ENCODE measurements at regions not wholly inside any gene's neighbourhood (a gene's known extent, or its start where the extent isn't known, plus 50 kb on each side); places are given as distances from the start of the nearest gene placed in this dataset.

DNA sequence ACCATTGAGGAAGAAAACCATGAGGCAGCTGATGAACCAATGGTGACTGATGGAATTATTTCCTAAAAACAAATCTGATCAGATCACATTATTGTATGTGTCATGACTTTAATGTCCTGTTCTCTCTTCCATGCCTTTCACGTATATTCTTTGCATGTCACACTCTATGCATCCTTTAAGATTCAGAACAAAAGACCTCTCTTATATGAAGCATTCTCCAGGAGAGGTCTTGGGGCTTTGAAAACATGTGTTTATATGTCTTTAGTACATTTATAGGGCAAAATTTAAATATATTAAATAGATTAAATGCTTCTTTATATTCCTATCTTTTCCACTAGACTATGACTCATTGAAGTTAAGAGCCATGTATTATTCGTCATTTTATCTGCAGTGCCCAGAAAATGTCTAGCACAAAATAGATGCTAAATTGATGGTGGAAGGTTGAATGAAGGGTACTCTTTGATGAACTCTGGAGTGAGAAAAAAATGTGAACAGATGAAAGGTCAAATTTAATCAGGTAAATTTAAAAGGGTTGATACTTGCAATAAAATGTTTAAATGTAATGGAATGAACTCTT lies 196.3 kb downstream of the PSAT1 start:
- DNase-seq (ENCODE audit: low spot score): no peak

DNA sequence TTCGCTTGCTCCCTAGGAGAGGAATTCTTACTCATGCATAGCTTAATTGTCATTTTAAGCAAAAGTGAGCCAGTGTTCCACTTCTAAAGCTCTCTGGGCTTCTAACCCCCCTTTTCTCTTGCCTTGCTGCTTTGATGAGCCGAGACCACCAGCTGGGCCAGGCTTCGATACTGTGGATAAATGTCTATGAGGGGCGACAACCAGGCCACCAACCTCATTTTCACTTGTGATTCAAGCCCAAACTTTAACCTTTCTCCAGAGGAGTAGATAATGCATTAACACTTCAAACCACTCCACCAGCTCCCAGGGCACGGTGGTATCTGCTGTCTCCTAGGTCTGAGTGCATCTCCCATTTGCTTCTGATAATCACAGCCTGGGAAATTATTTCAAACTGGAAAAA lies 205.6 kb downstream of the PSAT1 start:
- no peak for DNase-seq (ENCODE audit: low spot score)

DNA sequence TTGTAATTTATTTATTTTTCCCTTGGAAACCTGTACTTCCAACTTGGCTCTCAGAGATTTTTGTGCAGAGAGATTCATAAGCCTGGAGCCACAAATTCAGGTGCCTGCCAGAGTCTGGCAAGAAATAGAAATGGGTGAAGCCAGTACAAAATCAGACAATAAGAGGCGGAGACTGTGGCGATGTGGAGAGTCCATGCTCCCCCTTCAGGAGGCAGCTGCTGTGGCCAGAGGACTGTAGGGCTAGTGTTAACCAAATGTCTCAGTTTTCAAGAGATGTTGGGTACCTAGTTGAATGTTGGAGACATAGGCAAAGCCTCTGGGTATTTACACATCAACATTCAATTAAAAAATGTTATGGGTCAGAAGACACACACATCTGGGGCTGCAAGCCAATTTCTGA lies 208.6 kb downstream of the PSAT1 start:
- no peak for DNase-seq (ENCODE audit: low spot score)

DNA sequence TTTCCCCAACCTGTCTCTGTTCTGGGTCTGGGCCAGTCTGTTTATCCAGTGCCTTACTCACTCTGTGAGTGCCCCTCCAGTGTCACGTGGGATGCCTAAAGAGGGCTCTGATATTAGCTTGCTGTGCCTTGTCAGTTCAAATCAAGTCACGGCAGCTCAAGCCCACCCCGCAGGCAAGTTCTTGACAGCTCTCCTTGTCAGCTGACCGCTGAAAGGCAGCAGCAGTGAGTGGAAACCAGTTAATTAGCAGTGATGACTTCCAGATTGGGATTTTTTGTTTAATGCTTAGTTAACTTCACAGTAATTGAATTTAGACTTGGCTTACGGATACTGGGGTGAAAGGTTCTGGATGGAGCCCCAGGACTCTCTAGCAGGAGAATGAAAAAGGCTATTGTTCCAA lies 210.1 kb downstream of the PSAT1 start:
- DNase-seq (ENCODE audit: low spot score): no peak

DNA sequence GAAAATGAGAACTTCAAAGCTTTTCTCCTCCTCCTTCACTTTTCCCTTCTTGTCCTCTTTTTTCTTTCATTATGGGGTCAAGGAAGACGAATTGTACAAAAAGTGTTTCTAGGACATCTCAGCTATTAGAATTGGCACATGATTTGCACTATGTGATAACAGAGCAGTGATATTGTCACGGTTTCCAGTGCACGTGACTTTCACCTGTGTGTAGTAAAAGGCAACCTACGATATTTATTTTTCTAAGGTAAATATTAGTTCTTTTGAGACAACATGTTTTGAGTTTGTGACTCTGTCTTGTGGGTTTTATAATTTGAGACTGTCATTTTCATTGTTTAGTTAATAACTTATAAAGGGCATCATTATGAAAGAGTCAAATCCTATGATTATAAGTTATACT lies 213.1 kb downstream of the PSAT1 start:
- no peak for DNase-seq (ENCODE audit: low spot score)

DNA sequence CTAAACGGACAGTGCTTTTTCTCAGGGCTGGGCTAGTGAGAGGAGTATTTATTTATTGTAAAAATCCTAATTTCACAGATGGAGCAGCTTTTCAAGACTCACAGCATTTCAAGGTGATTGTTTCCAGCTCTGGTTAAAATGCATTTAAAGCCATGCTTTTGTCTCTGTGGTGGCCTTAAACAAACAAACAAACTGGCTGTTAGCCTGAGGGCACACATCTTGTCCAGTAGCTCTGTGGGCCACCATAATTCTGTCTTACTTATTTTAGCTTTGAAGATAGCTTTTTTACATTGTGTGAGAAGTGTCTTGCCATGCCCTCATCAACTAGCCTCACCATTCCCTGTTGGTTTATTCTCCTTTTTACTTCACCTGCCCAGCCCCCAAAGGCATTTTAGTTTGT lies 218.2 kb downstream of the PSAT1 start:
- DNase-seq (ENCODE audit: low spot score): no peak

DNA sequence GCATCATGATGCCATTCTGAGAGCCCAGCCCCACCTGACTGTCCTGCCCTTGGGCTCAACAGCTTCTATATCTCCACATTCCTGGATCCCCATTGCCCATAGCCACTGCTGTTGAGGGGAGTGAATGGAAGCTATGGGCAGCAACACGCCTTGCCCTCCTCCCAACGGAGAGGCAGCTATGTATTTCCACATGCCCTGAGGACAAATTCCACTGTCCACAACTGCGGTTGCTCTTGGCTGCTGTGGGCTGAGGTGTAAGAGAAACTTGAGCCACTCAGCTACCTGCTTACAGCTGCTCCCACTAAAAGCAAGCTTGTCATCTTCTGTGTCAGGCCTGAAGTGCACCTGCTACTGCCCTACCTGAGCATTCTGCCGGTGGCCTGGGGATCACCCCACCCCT lies 222.9 kb downstream of the PSAT1 start:
- DNase-seq (ENCODE audit: low spot score): no peak

DNA sequence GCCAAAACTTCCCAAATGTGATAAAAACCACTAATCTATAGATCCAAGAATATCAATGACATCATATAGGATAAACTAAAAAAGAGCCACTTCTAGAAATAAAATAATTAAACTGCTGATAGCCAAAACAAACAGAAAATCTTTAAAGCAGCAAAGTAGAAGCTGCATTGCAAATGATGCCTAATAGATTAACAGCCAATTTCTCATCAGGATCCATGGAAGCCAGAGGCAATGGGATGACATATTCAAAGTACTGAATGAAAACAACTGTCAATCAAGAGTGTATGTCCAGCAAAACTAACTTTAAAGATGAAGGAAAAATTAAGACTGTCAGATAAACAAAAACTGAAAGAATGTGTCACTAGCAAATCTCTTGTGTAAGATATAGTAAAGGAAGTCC lies 224.8 kb downstream of the PSAT1 start:
- no peak for DNase-seq (ENCODE audit: low spot score)

DNA sequence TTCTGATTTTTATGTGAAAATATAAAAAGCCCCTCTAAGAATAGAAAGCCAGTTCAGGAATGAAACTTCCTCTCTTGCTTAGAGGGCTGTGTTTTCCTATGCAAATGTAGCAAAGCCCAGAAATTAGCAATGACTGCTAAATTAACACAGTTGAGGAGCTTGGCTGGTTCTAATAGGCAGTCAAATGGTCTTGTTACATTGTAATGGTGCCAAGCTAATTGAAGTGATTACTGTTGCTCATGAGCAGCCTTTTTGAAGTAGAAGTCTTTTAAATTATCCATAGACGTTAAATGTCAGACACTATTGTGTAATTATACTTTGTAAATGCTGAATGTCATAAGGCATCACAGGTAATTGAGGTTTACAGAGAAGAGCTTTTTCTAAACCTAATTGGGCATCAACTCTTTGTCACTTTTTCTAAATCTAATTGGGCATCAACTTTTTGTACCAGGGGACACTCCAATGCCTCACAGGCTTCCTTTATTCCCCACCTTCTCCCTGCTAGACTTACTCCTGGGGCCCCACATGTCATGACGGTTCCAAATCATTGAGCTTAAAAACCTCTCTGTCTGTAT lies 229.1 kb downstream of the PSAT1 start:
- no peak for DNase-seq (ENCODE audit: low spot score)

DNA sequence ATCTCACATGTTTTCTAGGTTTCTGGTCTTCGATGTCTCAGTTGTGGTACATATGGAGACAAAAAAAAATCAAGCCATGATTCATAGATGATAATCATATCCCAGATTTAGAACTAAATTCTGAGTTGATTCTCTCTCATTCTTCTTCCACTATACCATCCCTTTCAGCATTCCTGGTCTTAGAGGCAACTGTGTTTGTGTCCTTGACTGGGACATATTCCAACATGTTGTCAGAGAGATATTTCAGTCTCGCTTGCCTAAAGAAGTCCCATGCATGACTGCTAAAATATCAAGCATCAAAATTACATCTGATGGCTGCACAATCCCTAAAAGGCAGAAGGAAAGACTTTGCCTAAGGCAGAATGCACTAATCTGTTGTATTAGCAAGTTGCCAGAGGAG lies 236.6 kb downstream of the PSAT1 start:
- DNase-seq (ENCODE audit: low spot score): no peak

DNA sequence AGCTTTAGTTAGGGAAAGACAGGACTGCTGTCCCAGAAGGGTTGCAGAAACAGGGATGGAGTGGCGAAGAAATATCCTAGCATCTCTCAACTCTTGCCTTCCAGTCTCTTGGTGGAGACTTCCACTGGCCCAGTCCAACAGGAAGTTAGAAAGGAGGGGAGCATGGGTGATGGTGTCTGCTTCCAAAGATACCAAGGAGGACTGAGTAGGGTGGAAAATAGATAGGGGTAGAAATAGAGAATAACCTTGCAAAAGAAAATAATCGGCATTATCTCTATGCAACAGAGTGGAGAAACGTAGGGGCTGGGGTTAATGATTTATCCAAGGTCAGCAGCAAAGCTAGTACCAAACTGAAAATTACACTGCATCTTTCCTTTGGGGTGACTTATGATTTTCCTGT lies 242.3 kb downstream of the PSAT1 start:
- DNase-seq (ENCODE audit: low spot score): no peak

DNA sequence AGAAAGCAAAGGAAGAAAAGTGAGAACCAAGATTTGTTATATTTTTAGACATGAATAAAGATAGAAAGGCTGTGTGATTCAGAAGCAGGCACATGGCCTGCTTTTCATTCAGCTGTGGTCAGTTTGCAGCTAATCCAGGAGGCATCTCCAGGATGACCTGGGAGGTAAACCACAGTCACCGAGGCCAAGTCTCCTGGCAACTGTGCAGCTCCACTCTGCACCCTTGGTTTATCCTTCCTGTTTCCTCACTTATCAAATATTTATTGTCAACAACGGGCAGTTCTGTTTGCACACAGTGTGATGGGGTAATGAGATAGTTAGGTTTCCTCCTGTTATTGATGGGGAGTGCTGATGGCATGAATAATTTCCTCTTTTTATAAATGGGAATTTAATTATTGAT lies 243.0 kb downstream of the PSAT1 start:
- DNase-seq (ENCODE audit: low spot score): peak; percentile 48

DNA sequence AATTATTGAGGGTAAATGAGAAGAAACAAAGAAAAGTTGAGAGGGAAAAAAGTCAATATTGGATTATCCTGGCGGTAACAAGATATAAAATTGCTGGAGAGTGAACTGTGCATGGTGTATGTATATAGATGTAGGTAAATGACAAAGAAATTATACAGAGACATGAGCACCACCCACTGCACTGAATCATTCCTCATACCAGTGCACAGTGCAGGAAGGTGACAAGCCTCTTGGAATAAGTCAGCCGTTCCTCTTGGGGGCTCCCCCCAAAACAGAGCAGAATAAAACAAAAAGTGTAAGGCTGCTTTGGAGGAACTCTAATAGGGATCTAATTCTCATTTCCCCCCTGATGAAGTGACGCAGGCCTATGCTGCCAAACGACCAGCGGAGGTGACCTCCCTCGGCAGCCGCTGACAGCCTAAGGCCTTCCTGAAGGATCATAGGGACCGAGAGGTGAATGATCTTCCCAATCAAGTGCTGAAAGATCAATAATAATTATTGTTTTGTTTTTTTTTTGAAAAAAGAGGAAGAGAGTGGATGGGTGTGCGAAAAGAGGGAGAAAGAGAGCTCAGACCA lies 245.0 kb downstream of the PSAT1 start:
- no peak for DNase-seq (ENCODE audit: low spot score)

DNA sequence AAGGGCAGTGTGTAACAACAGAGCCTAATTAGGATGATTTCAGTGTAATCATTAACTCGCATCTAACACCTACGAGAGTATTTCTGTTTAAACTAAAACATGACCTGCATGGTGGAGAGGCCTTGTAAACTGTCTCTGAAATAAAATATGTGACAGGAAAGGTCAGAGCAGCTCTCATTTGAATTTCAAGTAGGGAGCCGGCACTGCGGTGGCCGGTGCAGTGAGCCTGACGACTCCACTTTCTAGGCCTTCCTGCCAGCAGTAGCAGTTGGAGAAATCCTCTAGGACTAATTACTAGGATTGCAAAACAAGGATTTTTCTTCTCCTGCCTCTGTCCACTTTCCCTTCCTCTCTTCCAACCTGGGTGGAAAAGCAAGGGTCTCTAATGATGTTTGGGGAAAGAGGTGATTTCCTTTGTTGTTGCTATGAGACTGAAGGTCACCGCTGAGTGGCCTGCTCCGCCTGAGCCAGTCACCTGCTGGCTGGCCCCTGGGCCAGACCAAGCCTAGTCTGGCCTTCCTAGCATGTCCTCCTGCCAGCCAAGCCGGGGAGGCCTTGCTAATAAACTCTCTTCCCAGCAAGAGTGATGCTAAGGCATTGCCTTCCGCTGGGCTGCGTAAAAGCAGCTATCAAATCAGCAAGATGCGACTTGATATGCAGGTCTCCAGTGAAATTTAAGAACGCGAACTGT lies 245.7 kb downstream of the PSAT1 start:
- no peak for DNase-seq (ENCODE audit: low spot score)

DNA sequence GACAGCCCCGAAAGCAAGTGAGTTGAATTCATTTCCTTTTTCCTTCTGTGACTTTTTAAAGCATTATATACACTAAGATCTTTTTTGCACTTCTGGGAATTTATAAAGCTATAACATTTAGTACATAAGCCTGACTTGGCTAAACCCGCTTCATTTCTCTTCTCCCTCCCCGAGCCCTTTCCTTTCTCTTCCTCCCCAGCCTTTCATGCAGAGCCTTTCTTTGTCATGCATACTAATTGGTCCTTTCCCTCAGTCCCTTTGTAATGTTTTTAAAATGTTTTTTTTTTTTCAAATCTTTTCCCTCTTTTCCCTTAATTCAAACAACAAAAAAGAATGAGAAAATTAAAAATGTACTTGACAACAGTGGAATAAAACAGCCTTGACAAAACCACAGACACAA lies 246.4 kb downstream of the PSAT1 start:
- DNase-seq (ENCODE audit: low spot score): no peak

DNA sequence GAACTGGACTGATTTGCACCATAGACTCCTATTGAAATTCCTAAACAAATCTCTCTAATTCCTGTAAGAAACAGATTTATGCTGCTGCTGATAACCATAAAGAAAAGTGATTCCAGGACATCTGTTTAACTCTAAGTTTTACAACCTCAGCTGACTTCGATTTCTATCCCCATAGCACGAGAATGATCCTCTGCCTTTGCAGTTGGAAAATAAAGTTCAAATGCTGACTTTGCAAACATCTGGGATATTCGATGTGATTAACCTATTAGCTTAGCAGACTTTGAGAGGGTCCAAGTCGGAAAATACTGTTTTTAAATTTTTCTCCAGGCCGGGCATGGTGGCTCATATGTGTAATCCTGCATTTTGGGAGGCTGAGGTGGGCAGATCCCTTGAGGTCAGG lies 247.3 kb downstream of the PSAT1 start:
- no peak for DNase-seq (ENCODE audit: low spot score)

DNA sequence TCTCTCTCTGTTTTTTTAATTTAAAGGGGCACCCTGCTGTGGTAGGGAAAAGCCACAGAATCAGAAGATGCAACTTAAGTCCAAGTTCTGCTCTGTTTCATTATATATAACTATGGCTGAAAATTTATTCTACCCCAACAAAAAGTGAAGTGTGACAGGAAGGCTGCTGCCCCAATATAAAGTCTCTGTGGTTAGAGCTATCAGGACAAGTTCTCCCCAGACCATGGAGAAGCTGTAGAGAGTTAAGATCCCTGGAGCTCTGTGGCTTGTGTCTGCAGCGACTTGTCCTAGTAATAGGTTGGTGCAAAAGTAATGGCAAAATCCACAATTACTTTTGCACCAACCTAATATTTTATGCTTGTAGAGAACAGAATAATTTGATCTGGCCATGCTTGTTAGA lies 250.9 kb downstream of the PSAT1 start:
- DNase-seq (ENCODE audit: low spot score): no peak

DNA sequence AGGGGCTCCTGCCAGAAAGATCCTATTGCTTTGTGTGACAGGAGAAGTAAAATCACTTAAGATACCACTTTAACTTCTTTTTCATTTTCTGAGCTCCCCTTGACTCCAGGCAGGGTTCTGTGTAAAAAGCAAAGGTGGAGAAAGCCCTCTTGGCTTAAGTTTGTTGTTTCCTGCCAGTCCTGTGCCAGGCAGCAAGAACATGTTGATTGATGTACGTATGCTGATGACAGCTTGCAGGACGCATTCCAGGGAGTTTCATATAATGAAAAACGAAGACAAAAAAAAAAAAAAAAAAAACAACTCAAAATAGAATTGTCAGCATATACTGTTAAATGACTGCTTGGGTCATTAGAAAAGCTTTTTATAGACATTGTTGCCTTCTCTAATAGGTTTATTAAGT lies 251.7 kb downstream of the PSAT1 start:
- no peak for DNase-seq (ENCODE audit: low spot score)

DNA sequence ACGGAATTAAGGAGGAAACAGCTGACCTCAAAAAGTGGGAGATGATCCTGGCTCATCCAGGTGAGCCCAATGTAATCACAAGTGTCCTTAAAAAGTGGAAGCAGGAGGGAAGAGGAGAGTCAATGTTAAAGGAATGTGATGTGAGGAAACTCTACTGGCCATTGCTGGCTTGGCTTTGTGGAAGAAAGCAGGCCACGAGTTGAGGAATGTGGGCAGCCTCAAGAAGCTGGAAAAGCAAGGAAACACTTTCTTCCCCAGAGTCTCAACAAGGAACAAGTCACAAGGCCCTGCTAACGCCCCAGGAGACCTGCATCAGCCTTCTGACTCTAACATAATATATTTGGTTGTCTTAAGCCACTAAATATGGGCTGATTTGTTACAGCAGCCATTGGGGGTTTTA lies 252.8 kb downstream of the PSAT1 start:
- DNase-seq (ENCODE audit: low spot score): no peak

DNA sequence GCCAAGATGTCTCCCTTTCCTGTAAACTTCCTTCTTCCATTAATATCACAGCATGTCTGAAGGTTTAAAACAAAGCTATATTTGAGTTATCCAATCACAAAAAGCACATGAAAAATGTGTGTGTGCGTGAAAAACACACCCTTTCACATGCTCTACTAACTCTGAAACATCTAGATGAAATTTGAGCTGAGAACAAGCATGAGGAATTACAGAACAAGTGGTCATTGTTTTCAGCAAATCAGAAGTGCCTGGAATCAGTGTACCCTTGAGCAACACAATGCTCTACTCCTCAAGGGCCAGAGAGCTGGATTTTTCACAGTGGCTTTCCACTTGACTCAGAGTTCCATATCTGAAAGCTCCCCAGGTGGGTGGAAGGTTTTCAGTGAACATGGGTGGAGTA lies 255.9 kb downstream of the PSAT1 start:
- DNase-seq (ENCODE audit: low spot score): no peak

DNA sequence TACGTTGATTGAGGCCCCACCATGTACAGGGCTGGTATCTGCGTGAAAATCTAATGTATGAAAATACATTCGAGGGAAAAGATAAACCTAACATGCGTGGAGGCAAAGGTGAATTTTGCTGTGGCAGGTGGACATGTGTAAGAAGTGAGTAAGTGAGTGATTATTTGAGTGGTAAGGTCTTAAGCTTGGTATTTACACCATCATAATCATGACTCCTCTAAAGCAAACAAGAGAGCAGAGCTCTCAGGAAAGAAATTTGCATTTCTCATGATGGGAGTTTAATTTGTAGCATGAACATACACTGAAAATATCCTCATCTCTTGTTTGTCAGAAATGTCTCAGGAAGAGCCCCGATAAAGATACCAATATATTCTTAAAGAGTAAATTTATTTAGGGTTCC lies 260.6 kb downstream of the PSAT1 start:
- DNase-seq (ENCODE audit: low spot score): no peak

DNA sequence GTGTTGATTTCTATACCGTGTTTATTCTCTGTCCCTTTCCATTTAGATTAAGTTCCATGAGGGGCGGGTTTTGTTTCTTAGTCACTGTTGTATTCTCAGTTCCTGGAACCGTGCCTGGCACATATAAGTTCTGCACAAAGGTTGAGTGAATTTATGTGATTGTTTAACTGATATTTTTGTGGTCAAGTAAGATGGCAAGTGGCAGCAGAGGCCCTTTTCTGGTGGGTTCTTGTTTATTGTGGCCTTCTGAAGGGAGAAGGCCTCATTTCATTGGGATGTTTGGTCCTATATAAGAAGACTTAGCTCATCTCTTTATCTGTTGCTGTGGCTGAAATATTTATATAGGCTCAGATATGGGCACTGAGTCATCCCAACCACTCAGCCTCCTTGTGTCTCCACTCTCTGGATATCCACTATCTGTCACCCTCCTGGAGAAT lies 262.5 kb downstream of the PSAT1 start:
- no peak for DNase-seq (ENCODE audit: low spot score)

DNA sequence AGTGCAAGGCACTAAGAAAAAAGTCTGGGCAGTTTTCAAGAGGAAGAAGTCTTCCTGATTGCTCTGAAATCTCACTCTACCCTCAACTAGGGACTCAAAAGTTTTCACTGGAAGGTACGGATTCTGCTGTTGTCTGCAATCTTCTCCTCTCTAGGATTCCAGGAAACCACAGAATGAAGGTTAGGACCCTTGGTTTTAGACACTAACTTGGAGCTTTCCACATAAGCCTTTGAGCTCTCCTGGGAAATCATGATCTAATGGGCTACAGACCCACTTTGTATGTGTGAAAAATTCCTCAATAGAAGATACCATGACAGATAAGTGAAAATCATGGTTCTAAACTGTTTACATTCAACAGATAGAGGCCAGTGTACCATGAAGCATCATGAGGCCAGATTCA lies 265.1 kb downstream of the PSAT1 start:
- DNase-seq (ENCODE audit: low spot score): no peak
